H1 (cell line): ENCODE measurements at regions not wholly inside any gene's neighbourhood (a gene's known extent, or its start where the extent isn't known, plus 50 kb on each side); places are given as distances from the start of the nearest gene placed in this dataset.
"Not testable (repeated sequence)": the region's sequence is repeated elsewhere in the genome, so short reads cannot be mapped to it uniquely, and the experiment has no call there.

Experiments used
- CTCF ChIA-PET: fragments of 300-600 bp; sonication (Branson Sonifier 250); formaldehyde crosslinking; loops from one replicate; lab custom pipeline; 2021; ENCODE audit not compliant: partially characterized antibody; lab: Charles Lee
- POLR2A ChIA-PET: fragments of 300-600 bp; sonication (Branson Sonifier 250); formaldehyde crosslinking; loops from one replicate; lab custom pipeline; 2021; ENCODE audit warnings: inconsistent platforms; ENCODE audit not compliant: partially characterized antibody; lab: Charles Lee
- DNase-seq, 2 experiments: peaks; one replicate each; pipeline versions ENCODE4 v3.0.0 to v3.0.0-alpha.2; 2010 to 2022; ENCODE audit warnings: low spot score in 2 of 2, low read depth in 1 of 2, mixed read lengths in 1 of 2
- FAIRE-seq: peaks from 2 replicates; lab custom pipeline; 2011; peaks lifted over from hg19 to GRCh38; lab: Jason Lieb, UNC
- H2AFZ ChIP-seq: 2 replicates; pipeline ENCODE4 v1.8.1; 2012; ENCODE audit warnings: low read length, inconsistent platforms
- H2AK5ac ChIP-seq: 2 replicates; pipeline ENCODE4 v1.6.1; 2013; ENCODE audit warnings: low read depth, low read length
- H2BK120ac ChIP-seq: replicated peaks from 2 replicates; pipeline ENCODE3; 2013; ENCODE audit warnings: low read depth, low read length, inconsistent platforms
- H2BK12ac ChIP-seq: 2 replicates; pipeline ENCODE4 v1.6.1; 2013; ENCODE audit warnings: low read depth, low read length
- H2BK15ac ChIP-seq: 2 replicates; pipeline ENCODE4 v1.6.1; 2013; ENCODE audit warnings: low read length
- H2BK20ac ChIP-seq: 2 replicates; pipeline ENCODE4 v1.6.1; 2013; ENCODE audit warnings: low read length
- H2BK5ac ChIP-seq: 2 replicates; pipeline ENCODE4 v1.6.1; 2013; ENCODE audit warnings: low read depth, low read length
- H3K14ac ChIP-seq: 2 replicates; pipeline ENCODE4 v1.6.1; 2013; ENCODE audit warnings: inconsistent platforms; ENCODE audit not compliant: insufficient read length
- H3K18ac ChIP-seq: 2 replicates; pipeline ENCODE4 v1.6.1; 2013; ENCODE audit warnings: low read length; ENCODE audit errors: extremely low read depth
- H3K23ac ChIP-seq: 2 replicates; pipeline ENCODE4 v1.6.1; 2013; ENCODE audit warnings: inconsistent platforms; ENCODE audit not compliant: insufficient read length
- H3K23me2 ChIP-seq: 2 replicates; pipeline ENCODE4 v1.6.1; 2013; ENCODE audit warnings: low read depth, low read length
- H3K27ac ChIP-seq: 2 replicates; pipeline ENCODE4 v1.6.1; 2011; ENCODE audit warnings: low read depth, low read length, inconsistent platforms
- H3K27me3 ChIP-seq, 4 experiments: replicated peaks in 1 of 4; 1 replicate in 1 of 4; 2 replicates in 3 of 4; pipeline versions ENCODE4 v1.6.1 to v1.8.1; 2011 to 2013; ENCODE audit warnings: low read length in 3 of 4, mild to moderate bottlenecking in 3 of 4, inconsistent platforms in 2 of 4, mixed read lengths in 2 of 4, moderate library complexity in 1 of 4; ENCODE audit not compliant: control insufficient read depth in 3 of 4, insufficient read depth in 3 of 4; ENCODE audit errors: extremely low read depth in 1 of 4
- H3K36me3 ChIP-seq, 4 experiments: 2 replicates each; pipeline versions ENCODE4 v1.6.1 to v1.8.1; 2011 to 2013; ENCODE audit warnings: mild to moderate bottlenecking in 4 of 4, low read length in 3 of 4, moderate library complexity in 2 of 4, control low read depth in 1 of 4, inconsistent platforms in 1 of 4; ENCODE audit not compliant: insufficient read depth in 4 of 4, control insufficient read depth in 2 of 4
- H3K4ac ChIP-seq: replicated peaks from 2 replicates; pipeline ENCODE3; 2013; ENCODE audit warnings: low read length, low read depth, mixed read lengths, inconsistent platforms; ENCODE audit not compliant: insufficient read length
- H3K4me1 ChIP-seq, 4 experiments: replicated peaks in 1 of 4; 1 replicate in 1 of 4; 2 replicates in 3 of 4; pipeline versions ENCODE4 v1.6.1 to v1.8.1; 2011 to 2013; ENCODE audit warnings: low read length in 3 of 4, inconsistent platforms in 2 of 4, mixed read lengths in 1 of 4; ENCODE audit not compliant: insufficient read depth in 4 of 4, control insufficient read depth in 3 of 4
- H3K4me2 ChIP-seq, 2 experiments: 2 replicates each; pipeline versions ENCODE4 v1.6.1 to v1.8.1; 2011 to 2013; ENCODE audit warnings: low read depth in 2 of 2, low read length in 2 of 2, control low read depth in 1 of 2, inconsistent platforms in 1 of 2, mild to moderate bottlenecking in 1 of 2; ENCODE audit not compliant: insufficient read depth in 1 of 2
- H3K4me3 ChIP-seq, 4 experiments: fragments of 200-600, 300-600 bp in 1 of 4; sonication (generic), shearing (Covaris generic), sonication (Bioruptor Twin) in 1 of 4; 2 replicates each; pipeline versions ENCODE4 v1.5.1 to v1.8.1; 2011 to 2016; ENCODE audit warnings: low read length in 4 of 4, low read depth in 3 of 4, control low read depth in 2 of 4, inconsistent platforms in 2 of 4, mild to moderate bottlenecking in 2 of 4, mixed read lengths in 1 of 4, moderate library complexity in 1 of 4; ENCODE audit not compliant: insufficient read depth in 2 of 4; ENCODE audit errors: extremely low read depth in 1 of 4
- H3K56ac ChIP-seq: replicated peaks from 2 replicates; pipeline ENCODE3; 2013; ENCODE audit warnings: low read depth, mild to moderate bottlenecking, mixed read lengths, low read length, inconsistent platforms; ENCODE audit not compliant: insufficient read length
- H3K79me1 ChIP-seq: 2 replicates; pipeline ENCODE4 v1.6.1; 2013; ENCODE audit warnings: low read depth, low read length, control low read depth
- H3K79me2 ChIP-seq, 2 experiments: 2 replicates each; pipeline versions ENCODE4 v1.6.1 to v1.8.1; 2012 to 2013; ENCODE audit warnings: low read length in 2 of 2, mild to moderate bottlenecking in 2 of 2, inconsistent platforms in 1 of 2; ENCODE audit not compliant: insufficient read depth in 2 of 2, control insufficient read depth in 1 of 2
- H3K9ac ChIP-seq, 4 experiments: replicated peaks in 1 of 4; 1 replicate in 1 of 4; 2 replicates in 3 of 4; pipeline versions ENCODE4 v1.6.1 to v1.8.1; 2011 to 2013; ENCODE audit warnings: low read depth in 3 of 4, low read length in 3 of 4, control low read depth in 2 of 4, mild to moderate bottlenecking in 2 of 4, moderate library complexity in 2 of 4, inconsistent platforms in 1 of 4; ENCODE audit errors: extremely low read depth in 1 of 4
- H3K9me3 ChIP-seq, 2 experiments: 2 replicates each; pipeline versions ENCODE4 v1.6.1 to v1.8.1; 2012 to 2013; ENCODE audit warnings: mild to moderate bottlenecking in 2 of 2, moderate library complexity in 2 of 2, control low read depth in 1 of 2, inconsistent platforms in 1 of 2, low read depth in 1 of 2, low read length in 1 of 2, mixed read lengths in 1 of 2; ENCODE audit not compliant: insufficient read depth in 2 of 2
- H4K20me1 ChIP-seq, 2 experiments: replicated peaks in 1 of 2; 2 replicates each; pipeline versions ENCODE3 to v1.8.1; 2011 to 2013; ENCODE audit warnings: inconsistent platforms in 2 of 2, low read length in 2 of 2, mild to moderate bottlenecking in 1 of 2; ENCODE audit not compliant: insufficient read depth in 2 of 2, control insufficient read depth in 1 of 2
- H4K5ac ChIP-seq: 2 replicates; pipeline ENCODE4 v1.6.1; 2013; ENCODE audit warnings: low read length, low read depth, mixed read lengths, inconsistent platforms; ENCODE audit not compliant: insufficient read length
- H4K8ac ChIP-seq: 2 replicates; pipeline ENCODE4 v1.8.0; 2013; ENCODE audit warnings: mild to moderate bottlenecking, moderate library complexity, low read length, inconsistent platforms; ENCODE audit not compliant: insufficient read depth; ENCODE audit errors: extremely low read depth
- H4K91ac ChIP-seq: replicated peaks from 2 replicates; pipeline ENCODE3; 2013; ENCODE audit warnings: low read length, mixed read lengths, inconsistent platforms; ENCODE audit not compliant: insufficient read length
- USF2 ChIP-seq: IDR thresholded peaks from 2 replicates; pipeline ENCODE4 v1.6.1; 2011; ENCODE audit warnings: low read length, improper control_type of control experiment
- WGBS, 2 experiments: shearing (Covaris generic) in 1 of 2; methylation state at CpG; one replicate each; pipeline versions ENCODE4 v1.1.6 to v1.1.7; 2013 to 2015; ENCODE audit warnings: low lambda C conversion rate in 2 of 2, mixed read lengths in 2 of 2, inconsistent platforms in 1 of 2, low coverage in 1 of 2, missing lambda C conversion rate in 1 of 2; ENCODE audit not compliant: insufficient replicate concordance in 2 of 2, insufficient coverage in 1 of 2, insufficient read length in 1 of 2; ENCODE audit errors: extremely low coverage in 1 of 2, missing lambda C conversion rate in 1 of 2; 5-methylcytosine and 5-hydroxymethylcytosine counted together

GRCh38 chr11:37841016-37841415 lies 1243.0 kb upstream of the RAG2 start:
- no peak overlapping the region for H2BK15ac ChIP-seq
- FAIRE-seq = no peak
- no peak overlapping the region for H3K18ac ChIP-seq
- no peaks in the 10 kb centered on the region for H3K23me2 ChIP-seq
- TF ChIP-seq USF2 = no peak
- TF ChIP-seq, all 59 proteins: peak for 0
- H2BK12ac ChIP-seq = no peak overlapping the region
- no peak overlapping the region for H4K91ac ChIP-seq
- no peak for DNase-seq
- no peaks in the 10 kb centered on the region for H3K79me1 ChIP-seq
- H3K9me3 ChIP-seq = no peaks in the 10 kb centered on the region
- no peak overlapping the region for H3K4ac ChIP-seq
- H3K27ac ChIP-seq = no peak overlapping the region
- H3K56ac ChIP-seq = no peak overlapping the region
- no peaks in the 10 kb centered on the region for H3K4me1 ChIP-seq
- POLR2A ChIA-PET = no interaction called here
- WGBS, 2 experiments = 100% methylated on average over 2 of the region's 2 CpGs; no CpG with 5 or more reads in 1 of the 2 experiments
- CTCF ChIA-PET = no interaction called here
- H2BK20ac ChIP-seq = no peak overlapping the region
- H3K4me3 ChIP-seq = no peak overlapping the region
- no peak overlapping the region for H3K23ac ChIP-seq
- no peak overlapping the region for H2AK5ac ChIP-seq
- no peak overlapping the region for H2BK120ac ChIP-seq
- H3K9ac ChIP-seq = no peak overlapping the region
- H3K14ac ChIP-seq = no peak overlapping the region
- no peak overlapping the region for H2AFZ ChIP-seq
- H3K79me2 ChIP-seq = no peaks in the 10 kb centered on the region
- H3K4me2 ChIP-seq = no peak overlapping the region
- H2BK5ac ChIP-seq = no peak overlapping the region
- H3K36me3 ChIP-seq = no peaks in the 10 kb centered on the region
- no peaks in the 10 kb centered on the region for H4K20me1 ChIP-seq
- H4K8ac ChIP-seq = no peak overlapping the region
- no peaks in the 10 kb centered on the region for H3K27me3 ChIP-seq
- no peak overlapping the region for H4K5ac ChIP-seq

- FAIRE-seq, H2BK15ac ChIP-seq, H2BK12ac ChIP-seq, H3K23me2 ChIP-seq, H3K4me3 ChIP-seq, H3K79me1 ChIP-seq, H2AK5ac ChIP-seq, H3K9ac ChIP-seq, POLR2A ChIA-PET, H3K18ac ChIP-seq, H3K4me1 ChIP-seq, H3K79me2 ChIP-seq, H3K4me2 ChIP-seq, H3K27ac ChIP-seq, H3K14ac ChIP-seq, H2BK120ac ChIP-seq, DNase-seq, H3K9me3 ChIP-seq, H4K91ac ChIP-seq, H3K27me3 ChIP-seq, H3K56ac ChIP-seq, H4K8ac ChIP-seq, H4K5ac ChIP-seq, H2AFZ ChIP-seq, H2BK20ac ChIP-seq, H3K36me3 ChIP-seq, H3K4ac ChIP-seq, H4K20me1 ChIP-seq, H2BK5ac ChIP-seq, H3K23ac ChIP-seq, CTCF ChIA-PET: not testable (repeated sequence)
- 100% methylated on average over 2 of the region's 2 CpGs; no CpG with 5 or more reads in 1 of the 2 experiments for WGBS, 2 experiments
Measured at GRCh38 chr11:37840345-37840744, 1242.3 kb upstream of the RAG2 start.
